SK-N-DZ (cell line): ENCODE measurements at regions not wholly inside any gene's neighbourhood (a gene's known extent, or its start where the extent isn't known, plus 50 kb on each side); places are given as distances from the start of the nearest gene placed in this dataset.

Source experiments
- DNase-seq: peaks from one replicate; pipeline ENCODE4 v3.0.0-alpha.2; 2015; ENCODE audit warnings: low spot score

- no peak for DNase-seq
These were observed 49.9 kb downstream of the SYNE3 start for GRCh38 chr14:95466506-95466905.

GRCh38 chr14:95465936-95466335, 50.5 kb downstream of the SYNE3 start:
- no peak for DNase-seq

- DNase-seq, result no peak
These were observed 51.1 kb downstream of the SYNE3 start for GRCh38 chr14:95465358-95465757.

GRCh38 chr14:95464514-95464913, 51.9 kb downstream of the SYNE3 start:
- DNase-seq, result no peak

- DNase-seq, result no peak
These were observed 52.3 kb downstream of the SYNE3 start for GRCh38 chr14:95464103-95464502.

- no peak for DNase-seq
These were observed 53.1 kb downstream of the SYNE3 start for GRCh38 chr14:95463171-95463901.

- no peak for DNase-seq
These were observed 54.0 kb downstream of the SYNE3 start for GRCh38 chr14:95462491-95462890.

- no peak for DNase-seq
These were observed 55.6 kb downstream of the SYNE3 start for GRCh38 chr14:95460647-95461478.

- no peak for DNase-seq
These were observed 57.5 kb downstream of the SYNE3 start for GRCh38 chr14:95458906-95459305.

GRCh38 chr14:95458459-95458858, 58.0 kb downstream of the SYNE3 start:
- DNase-seq, result no peak

GRCh38 chr14:95456281-95456680, 60.2 kb downstream of the SYNE3 start:
- DNase-seq, result no peak

GRCh38 chr14:95455246-95455645, 61.2 kb downstream of the SYNE3 start:
- DNase-seq, result no peak

GRCh38 chr14:95453713-95453980, 62.8 kb downstream of the SYNE3 start:
- no peak for DNase-seq

GRCh38 chr14:95452893-95453712, 63.3 kb downstream of the SYNE3 start:
- DNase-seq, result no peak

GRCh38 chr14:95452176-95452892, 64.1 kb downstream of the SYNE3 start:
- DNase-seq, result peak; percentile 18

GRCh38 chr14:95449131-95449530, 67.3 kb downstream of the SYNE3 start:
- no peak for DNase-seq

- no peak for DNase-seq
These were observed 70.0 kb downstream of the SYNE3 start for GRCh38 chr14:95446470-95446869.

- DNase-seq, result no peak
These were observed 70.8 kb downstream of the SYNE3 start for GRCh38 chr14:95445676-95446075.

GRCh38 chr14:95445161-95445560, 71.3 kb downstream of the SYNE3 start:
- peak; percentile 39 for DNase-seq

- no peak for DNase-seq
These were observed 72.0 kb downstream of the SYNE3 start for GRCh38 chr14:95444132-95445129.
